B cell (primary cell): ENCODE measurements at regions not wholly inside any gene's neighbourhood (a gene's known extent, or its start where the extent isn't known, plus 50 kb on each side); places are given as distances from the start of the nearest gene placed in this dataset.

Experiments used
- ATAC-seq: fragments of 200-7000 bp; cut with Tn5 transposase; one replicate; pipeline ENCODE4 v1.10.0; 2021; ENCODE audit warnings: low read depth, mild to moderate bottlenecking, moderate number of reproducible peaks, moderate library complexity
- CTCF ChIA-PET: fragments of 350-600 bp; sonication (Branson Sonifier 250); formaldehyde crosslinking; loops from one replicate; lab custom pipeline; 2021; ENCODE audit warnings: antibody characterized with exemption, inconsistent platforms; lab: Charles Lee
- POLR2A ChIA-PET: fragments of 350-600 bp; sonication (Branson Sonifier 250); formaldehyde crosslinking; loops from one replicate; lab custom pipeline; 2021; ENCODE audit warnings: antibody characterized with exemption; lab: Charles Lee
- DNase-seq: peaks from one replicate; pipeline ENCODE4 v3.0.0; 2013
- H2AFZ ChIP-seq: 2 replicates; pipeline ENCODE4 v1.6.1; 2012; ENCODE audit warnings: mild to moderate bottlenecking, low read depth, low read length; ENCODE audit not compliant: insufficient read depth, poor library complexity, severe bottlenecking
- H3K27ac ChIP-seq, 2 donors: 1 replicate in 1 of 2; 2 replicates in 1 of 2; pipeline ENCODE4 v1.5.1; 2012 to 2013; ENCODE audit warnings: low read length in 2 of 2, mild to moderate bottlenecking in 2 of 2, moderate library complexity in 1 of 2
- H3K27me3 ChIP-seq, 4 experiments: fragments of 200-600 bp in 1 of 4; sonication (generic) in 1 of 4; replicated peaks in 1 of 4; 1 replicate in 2 of 4; 2 replicates in 2 of 4; pipeline versions ENCODE4 v1.6.1 to v1.7.0; 2013 to 2016; ENCODE audit warnings: low read length in 3 of 4, mild to moderate bottlenecking in 2 of 4, mixed read lengths in 1 of 4, moderate library complexity in 1 of 4; ENCODE audit not compliant: insufficient read depth in 4 of 4, control insufficient read depth in 3 of 4; ENCODE audit errors: control extremely low read depth in 1 of 4
- H3K36me3 ChIP-seq, 2 experiments: replicated peaks in 1 of 2; 1 replicate in 1 of 2; 2 replicates in 1 of 2; pipeline versions ENCODE4 v1.6.1 to v1.7.1; 2013; ENCODE audit warnings: low read length in 1 of 2; ENCODE audit not compliant: insufficient read depth in 2 of 2, control insufficient read depth in 1 of 2; ENCODE audit errors: control extremely low read depth in 1 of 2, extremely low read depth in 1 of 2
- H3K4me1 ChIP-seq, 2 donors: fragments of 200-600 bp in 1 of 2; sonication (generic) in 1 of 2; 1 replicate in 1 of 2; 2 replicates in 1 of 2; pipeline versions ENCODE4 v1.5.1 to v1.6.1; 2013 to 2017; ENCODE audit warnings: low read length in 2 of 2; ENCODE audit not compliant: control insufficient read depth in 2 of 2, insufficient read depth in 2 of 2
- H3K4me2 ChIP-seq: replicated peaks from 2 replicates; pipeline ENCODE3; 2012; ENCODE audit warnings: mild to moderate bottlenecking, low read depth, low read length; ENCODE audit not compliant: poor library complexity, severe bottlenecking
- H3K4me3 ChIP-seq, 5 experiments: fragments of 200-600 bp in 1 of 5; sonication (generic) in 1 of 5; 1 replicate in 3 of 5; 2 replicates in 2 of 5; pipeline versions ENCODE4 v1.5.1 to v1.7.0; 2011 to 2016; ENCODE audit warnings: low read length in 4 of 5, mild to moderate bottlenecking in 4 of 5, low read depth in 2 of 5, control low read depth in 1 of 5, moderate library complexity in 1 of 5; ENCODE audit not compliant: insufficient read depth in 1 of 5; ENCODE audit errors: control extremely low read depth in 1 of 5, extremely low read depth in 1 of 5
- H3K79me2 ChIP-seq: fragments of 200-600 bp; sonication (generic); one replicate; pipeline ENCODE4 v1.6.0; 2016; ENCODE audit warnings: low read length; ENCODE audit not compliant: control insufficient read depth, insufficient read depth
- H3K9ac ChIP-seq: fragments of 200-600 bp; sonication (generic); 2 replicates; pipeline ENCODE4 v1.6.1; 2017; ENCODE audit warnings: mild to moderate bottlenecking, low read length, moderate library complexity
- H3K9me3 ChIP-seq, 3 donors: one replicate each; pipeline versions ENCODE4 v1.6.1 to v1.7.1; 2013; ENCODE audit warnings: low read length in 2 of 3; ENCODE audit not compliant: control insufficient read depth in 2 of 3, insufficient read depth in 1 of 3; ENCODE audit errors: control extremely low read depth in 1 of 3
- H4K20me1 ChIP-seq: 2 replicates; pipeline ENCODE4 v1.6.0; 2012; ENCODE audit warnings: mild to moderate bottlenecking, low read length; ENCODE audit not compliant: insufficient read depth, control insufficient read depth, poor library complexity, severe bottlenecking
- H3K27ac Mint-ChIP-seq: one replicate; pipeline ENCODE4 v1.8.0; 2021; ENCODE audit warnings: mixed read lengths
- H3K27me3 Mint-ChIP-seq: one replicate; pipeline ENCODE4 v1.8.0; 2021; ENCODE audit warnings: mixed read lengths
- H3K4me1 Mint-ChIP-seq: one replicate; pipeline ENCODE4 v1.8.0; 2021; ENCODE audit warnings: mixed read lengths
- H3K4me3 Mint-ChIP-seq: one replicate; pipeline ENCODE4 v1.8.0; 2021; ENCODE audit warnings: mixed read lengths
- H3K9me3 Mint-ChIP-seq: one replicate; pipeline ENCODE4 v1.8.0; 2022; ENCODE audit warnings: mixed read lengths; ENCODE audit not compliant: insufficient read depth
- CTCF ChIP-seq: fragments of 200-600 bp; IDR thresholded peaks from one replicate; pipeline ENCODE4 v1.8.0; 2022; ENCODE audit warnings: antibody characterized with exemption, mild to moderate bottlenecking
- EZH2 ChIP-seq: IDR thresholded peaks from 2 replicates; pipeline ENCODE4 v1.6.1; 2012; ENCODE audit warnings: borderline replicate concordance, low read depth, mild to moderate bottlenecking, moderate library complexity, low read length; ENCODE audit not compliant: insufficient read depth, poor library complexity, severe bottlenecking
- WGBS: methylation state at CpG from one replicate; pipeline ENCODE4 v1.1.5; 2013; ENCODE audit warnings: missing lambda C conversion rate; ENCODE audit not compliant: insufficient coverage; 5-methylcytosine and 5-hydroxymethylcytosine counted together
- intact Hi-C: fragments of 100-400 bp; cut with micrococcal nuclease; formaldehyde crosslinking; loops from one replicate; pipeline ENCODE4 v1.10.0; 2022

GRCh38 chr3:152780553-152780952 lies 54.4 kb upstream of the P2RY1 start:
- ChIA-PET CTCF (no interaction called here), POLR2A (no interaction called here)
- WGBS = no CpG with 5 or more reads among the region's 2 CpGs
- Histone ChIP-seq H3K27me3 (no peaks in the 10 kb centered on the region), H3K4me2 (no peak overlapping the region), H3K27ac (no peak overlapping the region), H4K20me1 (no peaks in the 10 kb centered on the region), H2AFZ (no peak overlapping the region), H3K4me1 (no peaks in the 10 kb centered on the region), H3K79me2 (no peaks in the 10 kb centered on the region), H3K36me3 (no peaks in the 10 kb centered on the region), H3K4me3 (no peak overlapping the region), H3K9ac (no peak overlapping the region), H3K9me3 (peaks cover 0 to 2% (median 0%) of the 10 kb centered on the region in 3 donors)
- no peak for DNase-seq
- Mint-ChIP-seq H3K27me3 (no peaks in the 10 kb centered on the region), H3K4me1 (no peaks in the 10 kb centered on the region), H3K4me3 (no peak overlapping the region), H3K27ac (no peak overlapping the region), H3K9me3 (no peaks in the 10 kb centered on the region)
- intact Hi-C loops = no loop called here
- ATAC-seq = no peak
- no peak for TF ChIP-seq EZH2
- TF ChIP-seq CTCF = no peak

- no peak for ATAC-seq
- intact Hi-C loops = no loop called here
- no peaks in the 10 kb centered on the region for H3K4me1 ChIP-seq
- POLR2A ChIA-PET = no interaction called here
- TF ChIP-seq CTCF (no peak), EZH2 (no peak)
- no peaks in the 10 kb centered on the region for H3K27me3 ChIP-seq
- H3K9ac ChIP-seq = no peak overlapping the region
- H4K20me1 ChIP-seq = no peaks in the 10 kb centered on the region
- no peaks in the 10 kb centered on the region for H3K36me3 ChIP-seq
- Mint-ChIP-seq H3K4me1 (no peaks in the 10 kb centered on the region), H3K27ac (no peak overlapping the region), H3K9me3 (no peaks in the 10 kb centered on the region), H3K4me3 (no peak overlapping the region), H3K27me3 (no peaks in the 10 kb centered on the region)
- CTCF ChIA-PET = no interaction called here
- H2AFZ ChIP-seq = no peak overlapping the region
- no peak overlapping the region for H3K4me2 ChIP-seq
- H3K9me3 ChIP-seq = peaks cover 3 to 4% (median 3%) of the 10 kb centered on the region in 3 donors
- no peak overlapping the region for H3K4me3 ChIP-seq
- DNase-seq = no peak
- no peaks in the 10 kb centered on the region for H3K79me2 ChIP-seq
- WGBS = 84% methylated on average over 4 of the region's 4 CpGs
- H3K27ac ChIP-seq = no peak overlapping the region
Measured at GRCh38 chr3:152785051-152785450, 49.9 kb upstream of the P2RY1 start.
